ENCODE measurements at regions not wholly inside any gene's neighbourhood (a gene's known extent, or its start where the extent isn't known, plus 50 kb on each side); places are given as distances from the start of the nearest gene placed in this dataset.
"Not testable (repeated sequence)": the region's sequence is repeated elsewhere in the genome, so short reads cannot be mapped to it uniquely, and the experiment has no call there.

DNA sequence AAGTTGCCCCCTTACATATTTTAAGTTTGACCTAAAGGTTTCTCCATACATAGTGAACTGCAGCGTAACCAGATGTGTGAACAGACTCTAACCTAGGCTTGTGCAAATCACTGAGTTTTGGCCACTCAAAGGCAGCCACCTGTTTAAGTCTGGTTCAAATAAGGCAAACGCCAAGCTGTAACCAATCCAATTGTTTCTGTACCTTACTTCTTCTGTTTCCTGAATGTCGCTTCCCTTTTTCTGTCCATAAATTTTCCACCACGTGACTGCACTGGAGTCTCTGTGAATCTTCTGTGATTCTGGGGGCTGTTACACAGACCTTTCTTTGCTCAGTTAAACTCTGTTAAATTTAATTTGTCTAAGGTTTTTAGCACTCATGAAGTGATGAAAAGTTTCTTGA is 618.8 kb downstream of the GLUD2 start:
- TF ChIP-seq CTCF (IDR thresholded peaks at IDR 0.05; ENCODE audit: unreplicated experiment) = no peak
- DNase-seq (ENCODE audit: low spot score in 2 of 2, unreplicated experiment in 2 of 2) = no peak
- no peak overlapping the region for H3K4me3 Mint-ChIP-seq
- no peaks in the 10 kb centered on the region for H3K36me3 Mint-ChIP-seq
- H3K4me1 Mint-ChIP-seq = no peaks in the 10 kb centered on the region
- no peak overlapping the region for H3K27ac Mint-ChIP-seq
- H3K27me3 Mint-ChIP-seq (ENCODE audit: low read depth) = no peaks in the 10 kb centered on the region
- peaks cover 28% of the 10 kb centered on the region for H3K9me3 Mint-ChIP-seq

DNA sequence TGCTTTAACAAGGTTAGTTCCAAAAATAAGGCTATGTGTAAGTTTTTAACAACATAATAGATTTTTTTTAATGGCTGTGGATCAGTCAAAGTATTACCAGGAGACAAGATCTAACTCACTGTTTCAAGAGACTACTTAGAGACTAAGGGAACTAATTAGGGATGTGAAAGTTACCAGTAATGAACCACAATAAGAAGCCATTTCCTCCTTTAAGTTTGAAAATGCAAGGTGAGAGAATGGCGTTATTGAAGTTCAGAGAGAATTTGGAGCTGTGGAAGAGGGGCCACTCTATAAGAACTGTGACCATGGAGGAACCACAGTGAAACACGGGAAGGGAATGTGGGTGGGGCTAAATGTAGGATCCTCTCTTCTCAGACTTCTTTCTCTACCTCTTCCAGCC is 624.2 kb downstream of the GLUD2 start:
- H3K4me3 Mint-ChIP-seq = no peak overlapping the region
- H3K9me3 Mint-ChIP-seq = peaks cover 48% of the 10 kb centered on the region
- no peaks in the 10 kb centered on the region for H3K27me3 Mint-ChIP-seq (ENCODE audit: low read depth)
- no peak for TF ChIP-seq CTCF (IDR thresholded peaks at IDR 0.05; ENCODE audit: unreplicated experiment)
- no peaks in the 10 kb centered on the region for H3K4me1 Mint-ChIP-seq
- DNase-seq (ENCODE audit: low spot score in 2 of 2, unreplicated experiment in 2 of 2) = no peak
- H3K36me3 Mint-ChIP-seq = no peaks in the 10 kb centered on the region
- no peak overlapping the region for H3K27ac Mint-ChIP-seq

DNA sequence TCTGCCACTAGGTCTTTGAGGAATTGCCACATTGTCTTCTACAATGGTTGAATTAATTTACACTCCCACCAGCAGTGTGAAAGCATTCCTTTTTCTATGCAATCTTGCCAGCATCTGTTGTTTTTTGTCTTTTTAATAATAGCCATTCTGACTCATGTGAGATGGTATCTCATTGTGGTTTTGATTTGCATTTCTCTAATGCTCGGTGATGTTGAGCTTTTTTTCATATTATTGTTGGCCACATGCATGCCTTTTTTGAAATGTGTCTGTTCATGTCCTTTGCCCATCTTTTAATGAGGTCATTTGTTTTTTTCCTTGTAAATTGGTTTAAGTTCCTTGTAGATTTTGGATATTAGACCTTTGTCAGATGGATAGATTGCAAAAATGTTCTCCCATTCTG is 661.8 kb downstream of the GLUD2 start:
- H3K9me3 Mint-ChIP-seq = peaks cover 52% of the 10 kb centered on the region
- H3K4me1 Mint-ChIP-seq; H3K27ac Mint-ChIP-seq; H3K4me3 Mint-ChIP-seq; H3K36me3 Mint-ChIP-seq; H3K27me3 Mint-ChIP-seq (ENCODE audit: low read depth); DNase-seq (ENCODE audit: low spot score in 2 of 2, unreplicated experiment in 2 of 2): not testable (repeated sequence)

DNA sequence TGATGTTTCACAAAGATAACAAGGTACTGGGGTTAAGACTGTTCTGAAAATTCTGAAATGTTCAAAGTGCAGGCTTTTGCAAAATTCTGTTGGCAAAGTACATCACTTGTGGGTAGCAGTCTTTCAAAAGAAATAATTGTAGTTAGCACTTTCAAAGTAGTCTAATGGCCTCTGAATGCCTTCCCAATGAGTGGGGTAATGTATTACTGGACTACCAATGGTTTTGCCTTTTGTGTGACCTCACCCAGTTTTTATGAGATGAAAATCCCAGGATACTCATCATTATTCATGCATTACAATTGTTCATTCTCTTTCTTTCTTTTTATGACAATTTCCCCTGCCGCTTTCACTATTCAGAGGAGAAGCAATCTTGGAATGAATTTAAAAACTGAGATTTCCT is 686.1 kb downstream of the GLUD2 start:
- no peaks in the 10 kb centered on the region for H3K4me1 Mint-ChIP-seq
- no peak for DNase-seq (ENCODE audit: low spot score in 2 of 2, unreplicated experiment in 2 of 2)
- no peak overlapping the region for H3K4me3 Mint-ChIP-seq
- H3K36me3 Mint-ChIP-seq = no peaks in the 10 kb centered on the region
- no peak for TF ChIP-seq CTCF (IDR thresholded peaks at IDR 0.05; ENCODE audit: unreplicated experiment)
- no peaks in the 10 kb centered on the region for H3K27me3 Mint-ChIP-seq (ENCODE audit: low read depth)
- peaks cover 27% of the 10 kb centered on the region for H3K9me3 Mint-ChIP-seq
- H3K27ac Mint-ChIP-seq = no peak overlapping the region

DNA sequence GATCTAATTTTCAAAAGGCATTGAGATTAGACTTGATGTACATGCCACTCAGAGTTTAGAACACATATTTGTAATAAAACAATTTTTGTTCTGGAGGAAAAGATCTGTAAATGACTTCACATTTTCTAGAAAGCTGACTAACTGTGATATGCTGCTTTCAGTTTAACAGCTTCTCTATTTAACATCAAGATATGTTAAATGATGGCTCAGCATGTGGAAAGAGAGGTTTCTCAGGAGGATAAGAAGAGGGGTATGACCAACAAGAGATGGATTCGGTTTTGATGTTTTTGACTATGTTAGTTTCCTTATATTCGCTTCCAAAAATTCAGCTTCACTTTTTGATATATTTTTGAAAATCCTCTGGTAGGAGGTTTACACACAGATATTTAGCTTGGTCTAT is 698.7 kb downstream of the GLUD2 start:
- DNase-seq (ENCODE audit: low spot score in 2 of 2, unreplicated experiment in 2 of 2) = no peak
- TF ChIP-seq CTCF (IDR thresholded peaks at IDR 0.05; ENCODE audit: unreplicated experiment) = no peak
- Mint-ChIP-seq H3K27ac (no peak overlapping the region), H3K27me3 (ENCODE audit: low read depth) (no peaks in the 10 kb centered on the region), H3K36me3 (no peaks in the 10 kb centered on the region), H3K9me3 (peaks cover 40% of the 10 kb centered on the region), H3K4me1 (no peaks in the 10 kb centered on the region), H3K4me3 (no peak overlapping the region)

- not testable (repeated sequence) for H3K27ac Mint-ChIP-seq; DNase-seq (ENCODE audit: low spot score in 2 of 2, unreplicated experiment in 2 of 2); H3K4me3 Mint-ChIP-seq; H3K4me1 Mint-ChIP-seq; H3K27me3 Mint-ChIP-seq (ENCODE audit: low read depth); H3K36me3 Mint-ChIP-seq
- peaks cover 63% of the 10 kb centered on the region for H3K9me3 Mint-ChIP-seq
Observed at GRCh38 chrX:121753602-121754001, 706.2 kb downstream of the GLUD2 start.

- H3K27me3 Mint-ChIP-seq (ENCODE audit: low read depth) = no peaks in the 10 kb centered on the region
- H3K9me3 Mint-ChIP-seq = peaks cover 61% of the 10 kb centered on the region
Observed at GRCh38 chrX:121754301-121754700, 706.9 kb downstream of the GLUD2 start.

More at GRCh38 chrX:121754301-121754700, 706.9 kb downstream of the GLUD2 start:
- no peak overlapping the region for H3K4me3 Mint-ChIP-seq
- H3K4me1 Mint-ChIP-seq = no peaks in the 10 kb centered on the region
- H3K27ac Mint-ChIP-seq = no peak overlapping the region
- TF ChIP-seq CTCF (IDR thresholded peaks at IDR 0.05; ENCODE audit: unreplicated experiment) = no peak
- H3K36me3 Mint-ChIP-seq = no peaks in the 10 kb centered on the region
- no peak for DNase-seq (ENCODE audit: low spot score in 2 of 2, unreplicated experiment in 2 of 2)

Measured in mesothelial cell of epicardium (in vitro differentiated cells).